Endodermal cell (in vitro differentiated cells): ENCODE measurements at regions not wholly inside any gene's neighbourhood (a gene's known extent, or its start where the extent isn't known, plus 50 kb on each side); places are given as distances from the start of the nearest gene placed in this dataset.
A peak's percentile ranks its signal among the peaks of the same experiment; 100 is the strongest.

Experiments
- DNase-seq: peaks from one replicate; pipeline ENCODE4 v3.0.0-alpha.2; 2017
- H3K27ac ChIP-seq: 2 replicates; pipeline ENCODE4 v1.5.1; 2013; ENCODE audit warnings: mild to moderate bottlenecking, low read depth, low read length, moderate library complexity
- H3K27me3 ChIP-seq: 2 replicates; pipeline ENCODE4 v1.6.1; 2013; ENCODE audit warnings: mild to moderate bottlenecking, low read length, moderate library complexity; ENCODE audit not compliant: insufficient read depth, control insufficient read depth, poor library complexity, severe bottlenecking
- H3K36me3 ChIP-seq: 2 replicates; pipeline ENCODE4 v1.7.0; 2013; ENCODE audit warnings: mild to moderate bottlenecking, low read length, moderate library complexity; ENCODE audit not compliant: control insufficient read depth, insufficient read depth
- H3K4me1 ChIP-seq: one replicate; pipeline ENCODE4 v1.7.0; 2013; ENCODE audit warnings: low read length; ENCODE audit not compliant: control insufficient read depth, insufficient read depth
- H3K4me3 ChIP-seq: 2 replicates; pipeline ENCODE4 v1.5.1; 2013; ENCODE audit warnings: mild to moderate bottlenecking, low read length, moderate library complexity
- H3K9ac ChIP-seq: 2 replicates; pipeline ENCODE4 v1.6.1; 2013; ENCODE audit warnings: mild to moderate bottlenecking, low read length, moderate library complexity; ENCODE audit not compliant: poor library complexity, severe bottlenecking; ENCODE audit errors: extremely low read depth
- H3K9me3 ChIP-seq: 2 replicates; pipeline ENCODE4 v1.6.1; 2013; ENCODE audit warnings: mild to moderate bottlenecking, low read length, moderate library complexity; ENCODE audit not compliant: control insufficient read depth
- H3K27ac Mint-ChIP-seq: 2 replicates; pipeline ENCODE4 v1.8.0; 2020; ENCODE audit warnings: mixed read lengths
- H3K27me3 Mint-ChIP-seq: 2 replicates; pipeline ENCODE4 v1.8.0; 2021; ENCODE audit warnings: mild to moderate bottlenecking, mixed read lengths; ENCODE audit not compliant: insufficient read depth
- H3K36me3 Mint-ChIP-seq: 2 replicates; pipeline ENCODE4 v1.8.0; 2020; ENCODE audit warnings: low read depth, mixed read lengths
- H3K4me1 Mint-ChIP-seq: 2 replicates; pipeline ENCODE4 v1.8.0; 2020; ENCODE audit warnings: mixed read lengths
- H3K4me3 Mint-ChIP-seq: 2 replicates; pipeline ENCODE4 v1.8.0; 2020; ENCODE audit warnings: mild to moderate bottlenecking, moderate library complexity, mixed read lengths
- H3K9me3 Mint-ChIP-seq: 2 replicates; pipeline ENCODE4 v1.8.0; 2020; ENCODE audit warnings: mild to moderate bottlenecking, mixed read lengths
- WGBS, 2 experiments: methylation state at CpG; one replicate each; pipeline versions ENCODE4 v1.1.5 to v1.1.7; 2013; ENCODE audit warnings: missing lambda C conversion rate in 2 of 2, mixed read lengths in 1 of 2; ENCODE audit not compliant: insufficient coverage in 1 of 2, insufficient read length in 1 of 2; 5-methylcytosine and 5-hydroxymethylcytosine counted together
- TF ChIP-seq, protein P1 (sequence below): fragments of 200-600 bp; sonication (generic); conservative IDR thresholded peaks from 2 replicates; pipeline ENCODE4 v1.5.0; 2021; ENCODE audit warnings: antibody characterized with exemption, mild to moderate bottlenecking

DNA sequence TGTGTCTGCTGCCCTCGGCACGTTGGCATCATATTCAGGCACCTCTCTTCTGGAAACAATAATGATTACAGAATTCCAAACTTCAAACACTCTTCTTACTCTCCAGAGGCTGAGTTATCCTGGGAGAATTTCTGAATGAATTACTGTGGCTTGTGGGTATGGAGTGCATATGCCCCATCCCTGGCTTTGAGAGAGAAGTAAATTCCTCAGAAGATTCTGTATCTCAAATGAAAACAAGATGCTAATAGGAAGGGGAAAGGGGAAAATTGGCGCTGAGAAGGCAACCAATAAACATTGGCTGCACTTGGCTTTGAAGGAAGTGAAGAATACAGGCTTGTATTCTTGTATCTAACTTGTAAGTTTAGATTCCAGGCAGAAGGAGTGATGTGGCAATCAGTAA is 132.0 kb upstream of the NOVA1 start:
- Histone ChIP-seq H3K9ac (no peak overlapping the region), H3K4me1 (no peaks in the 10 kb centered on the region), H3K4me3 (no peak overlapping the region), H3K27me3 (no peaks in the 10 kb centered on the region), H3K9me3 (no peaks in the 10 kb centered on the region), H3K36me3 (no peaks in the 10 kb centered on the region), H3K27ac (no peak overlapping the region)
- no peak for DNase-seq
- TF ChIP-seq, protein P1, sequence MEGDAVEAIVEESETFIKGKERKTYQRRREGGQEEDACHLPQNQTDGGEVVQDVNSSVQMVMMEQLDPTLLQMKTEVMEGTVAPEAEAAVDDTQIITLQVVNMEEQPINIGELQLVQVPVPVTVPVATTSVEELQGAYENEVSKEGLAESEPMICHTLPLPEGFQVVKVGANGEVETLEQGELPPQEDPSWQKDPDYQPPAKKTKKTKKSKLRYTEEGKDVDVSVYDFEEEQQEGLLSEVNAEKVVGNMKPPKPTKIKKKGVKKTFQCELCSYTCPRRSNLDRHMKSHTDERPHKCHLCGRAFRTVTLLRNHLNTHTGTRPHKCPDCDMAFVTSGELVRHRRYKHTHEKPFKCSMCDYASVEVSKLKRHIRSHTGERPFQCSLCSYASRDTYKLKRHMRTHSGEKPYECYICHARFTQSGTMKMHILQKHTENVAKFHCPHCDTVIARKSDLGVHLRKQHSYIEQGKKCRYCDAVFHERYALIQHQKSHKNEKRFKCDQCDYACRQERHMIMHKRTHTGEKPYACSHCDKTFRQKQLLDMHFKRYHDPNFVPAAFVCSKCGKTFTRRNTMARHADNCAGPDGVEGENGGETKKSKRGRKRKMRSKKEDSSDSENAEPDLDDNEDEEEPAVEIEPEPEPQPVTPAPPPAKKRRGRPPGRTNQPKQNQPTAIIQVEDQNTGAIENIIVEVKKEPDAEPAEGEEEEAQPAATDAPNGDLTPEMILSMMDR = no peak
- Mint-ChIP-seq H3K4me1 (no peaks in the 10 kb centered on the region), H3K36me3 (no peaks in the 10 kb centered on the region), H3K27ac (no peak overlapping the region), H3K4me3 (no peak overlapping the region), H3K27me3 (no peaks in the 10 kb centered on the region), H3K9me3 (no peaks in the 10 kb centered on the region)
- 85 to 94% methylated on average over 2 to 3 of the region's 3 CpGs for WGBS, 2 experiments

GRCh38 chr14:26730929-26731618 is 133.2 kb upstream of the NOVA1 start:
- no peaks in the 10 kb centered on the region for H3K4me1 ChIP-seq
- TF ChIP-seq, protein P1 = peak; percentile 80
- no peak overlapping the region for H3K27ac ChIP-seq
- no peaks in the 10 kb centered on the region for H3K9me3 ChIP-seq
- H3K4me3 ChIP-seq = no peak overlapping the region
- Mint-ChIP-seq H3K4me1 (no peaks in the 10 kb centered on the region), H3K4me3 (no peak overlapping the region), H3K27me3 (no peaks in the 10 kb centered on the region), H3K27ac (no peak overlapping the region), H3K36me3 (peaks cover 7% of the 10 kb centered on the region), H3K9me3 (peaks cover 3% of the 10 kb centered on the region)
- H3K36me3 ChIP-seq = no peaks in the 10 kb centered on the region
- WGBS, 2 experiments = 93% methylated on average over 3 of the region's 4 CpGs; no CpG with 5 or more reads in 1 of the 2 experiments
- peak; percentile 81 for DNase-seq
- no peaks in the 10 kb centered on the region for H3K27me3 ChIP-seq
- H3K9ac ChIP-seq = no peak overlapping the region

- no peak for DNase-seq
- no peak overlapping the region for H3K27ac Mint-ChIP-seq
- H3K4me3 Mint-ChIP-seq = no peak overlapping the region
- H3K36me3 ChIP-seq = no peaks in the 10 kb centered on the region
- 90 to 94% methylated on average over 2 of the region's 2 CpGs for WGBS, 2 experiments
- no peak overlapping the region for H3K4me3 ChIP-seq
- peaks cover 7% of the 10 kb centered on the region for H3K36me3 Mint-ChIP-seq
- TF ChIP-seq, protein P1 = no peak
- no peaks in the 10 kb centered on the region for H3K4me1 ChIP-seq
- H3K27me3 ChIP-seq = no peaks in the 10 kb centered on the region
- H3K27ac ChIP-seq = no peak overlapping the region
- no peaks in the 10 kb centered on the region for H3K27me3 Mint-ChIP-seq
- no peaks in the 10 kb centered on the region for H3K4me1 Mint-ChIP-seq
- H3K9me3 Mint-ChIP-seq = peaks cover 3% of the 10 kb centered on the region
- no peaks in the 10 kb centered on the region for H3K9me3 ChIP-seq
- H3K9ac ChIP-seq = no peak overlapping the region
These were observed 138.0 kb upstream of the NOVA1 start for GRCh38 chr14:26735811-26736210.
